ENCODE measurements at regions not wholly inside any gene's neighbourhood (a gene's known extent, or its start where the extent isn't known, plus 50 kb on each side); places are given as distances from the start of the nearest gene placed in this dataset.

DNA sequence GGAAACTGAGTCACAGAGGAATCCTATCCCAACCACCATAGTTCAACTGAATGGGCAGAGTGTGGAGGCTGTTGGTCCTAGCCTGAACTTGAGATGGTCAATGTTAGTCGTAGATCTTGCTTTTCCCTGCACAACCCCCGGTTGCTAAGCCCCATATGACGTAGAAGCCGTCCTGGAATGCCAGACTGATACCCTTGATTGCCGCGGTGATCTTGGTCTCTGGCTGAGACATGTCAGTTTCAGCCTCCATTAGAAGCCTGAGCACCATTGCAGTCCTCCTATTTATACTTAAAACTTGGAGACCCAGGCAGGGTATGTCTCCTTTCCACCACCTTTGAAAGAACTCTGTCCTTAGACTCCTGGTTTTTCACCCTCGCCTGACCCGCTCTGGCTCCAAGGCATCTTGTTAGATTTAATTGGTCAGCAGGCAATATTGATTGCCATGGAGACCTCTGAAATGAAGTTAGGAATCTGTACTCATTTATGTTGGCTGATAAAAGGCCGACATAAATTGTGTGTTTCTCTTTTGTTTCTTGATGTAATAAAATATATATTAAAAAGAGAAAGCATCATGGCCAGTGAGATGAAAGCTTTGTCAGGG is 53.4 kb downstream of the RPLP1 start:
- no peak for DNase-seq

GRCh38 chr15:69508659-69509058 is 56.0 kb downstream of the RPLP1 start:
- DNase-seq, result no peak

DNA sequence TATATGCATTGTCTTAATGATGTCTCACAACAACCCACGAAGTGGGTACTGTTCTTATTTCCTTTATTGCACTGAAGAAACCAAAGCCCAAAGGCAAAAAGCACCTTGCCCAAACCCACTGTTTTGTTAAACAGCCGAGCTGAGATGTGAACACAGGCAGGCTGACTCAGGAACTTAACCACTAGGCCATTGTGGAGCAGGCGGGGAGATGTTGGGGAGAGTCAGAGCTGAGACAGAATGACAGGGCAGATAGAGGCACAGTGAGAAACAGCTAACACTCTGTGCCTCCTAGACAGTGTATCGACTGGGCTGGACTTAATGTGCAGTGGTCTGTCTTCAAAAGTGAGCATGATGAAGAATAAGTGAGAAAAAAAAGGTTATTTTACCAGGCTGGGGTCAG is 56.5 kb downstream of the RPLP1 start:
- no peak for DNase-seq

DNA sequence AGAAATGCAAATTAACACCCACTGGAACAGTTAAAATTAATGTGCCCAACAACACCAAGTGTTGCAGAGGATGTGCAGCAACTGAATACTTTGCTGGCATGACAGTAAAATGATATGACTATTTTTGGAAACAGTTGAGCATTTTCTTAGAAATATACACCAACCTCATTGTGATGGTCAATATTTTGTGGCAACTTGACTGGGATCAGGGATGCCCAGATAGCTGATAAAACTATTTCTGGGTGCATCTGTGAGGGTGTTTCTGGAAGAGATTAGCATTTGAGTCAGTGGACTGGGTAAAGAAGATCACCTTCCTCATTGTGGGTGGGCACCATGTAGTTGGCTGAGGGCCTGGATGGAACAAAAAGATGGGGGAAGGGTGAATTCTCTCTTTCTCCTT is 57.9 kb downstream of the RPLP1 start:
- no peak for DNase-seq

GRCh38 chr15:69511015-69511414 is 58.4 kb downstream of the RPLP1 start:
- DNase-seq, result peak; percentile 24

DNA sequence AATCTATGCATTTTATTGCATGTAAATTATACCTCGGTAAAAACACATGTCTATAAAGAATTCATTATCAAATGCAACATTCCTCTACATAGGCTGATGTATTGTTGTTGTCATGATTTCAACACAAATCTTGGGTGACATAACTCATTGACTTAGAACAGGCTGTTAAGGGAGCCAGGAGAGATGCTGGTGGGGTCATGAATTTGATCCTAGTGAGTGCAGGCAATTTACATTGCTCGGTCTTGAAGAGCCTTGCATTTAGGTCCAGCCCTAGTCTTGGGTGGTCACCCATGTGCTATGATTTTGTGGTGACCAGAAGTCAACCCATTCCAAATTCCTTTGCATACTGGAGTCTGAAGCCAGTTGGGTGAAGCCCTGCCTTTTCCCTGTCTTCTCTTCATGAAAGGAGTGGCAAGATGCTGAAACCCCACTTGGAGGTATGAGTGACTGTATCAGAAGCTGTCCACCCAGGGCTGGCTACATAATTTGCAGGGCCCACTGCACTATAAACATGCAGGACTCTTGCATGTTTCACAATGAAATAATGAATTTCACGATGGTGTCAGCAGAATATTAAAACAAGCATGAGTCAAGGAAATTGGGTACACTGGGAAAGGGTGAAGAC is 59.2 kb downstream of the RPLP1 start:
- no peak for DNase-seq

GRCh38 chr15:69513450-69513960 is 60.9 kb downstream of the RPLP1 start:
- DNase-seq, result no peak

DNA sequence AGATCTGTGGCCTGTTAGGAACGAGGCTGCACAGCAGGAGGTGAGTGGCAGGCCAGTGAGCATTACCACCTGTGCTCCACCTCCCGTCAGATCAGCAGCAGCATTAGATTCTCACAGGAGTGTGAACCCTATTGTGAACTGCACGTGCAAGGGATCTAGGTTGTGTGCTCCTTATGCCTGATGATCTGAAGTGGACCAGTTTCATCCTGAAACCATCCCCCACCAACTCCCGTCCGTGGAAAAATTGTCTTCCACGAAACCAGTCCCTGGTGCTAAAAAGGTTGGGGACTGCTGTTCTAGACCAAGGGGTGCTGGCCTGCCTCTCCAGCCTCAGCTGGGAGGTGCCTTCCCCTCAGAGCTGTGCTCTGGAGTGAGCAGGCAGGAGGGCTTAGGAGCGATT is 61.4 kb downstream of the RPLP1 start:
- no peak for DNase-seq

GRCh38 chr15:69515508-69515907 is 62.9 kb downstream of the RPLP1 start:
- no peak for DNase-seq

DNA sequence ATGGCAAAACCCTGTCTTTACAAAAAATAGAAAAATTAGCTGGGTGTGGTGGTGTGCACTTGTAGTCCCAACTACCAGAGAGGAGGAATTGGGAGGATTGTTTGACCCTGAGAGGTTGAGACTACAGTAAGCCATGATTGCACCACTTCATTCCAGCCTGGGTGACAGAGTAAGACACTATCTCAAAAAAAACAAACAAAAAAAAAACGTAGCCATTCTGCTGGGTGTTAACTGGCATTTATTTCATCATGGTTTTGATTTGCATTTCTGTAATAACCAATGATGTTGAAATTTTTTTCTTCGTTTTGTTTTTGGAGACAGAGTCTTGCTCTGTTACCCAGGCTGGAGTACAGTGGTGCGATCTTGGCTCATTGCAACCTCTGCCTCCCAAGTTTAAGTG is 63.3 kb downstream of the RPLP1 start:
- no peak for DNase-seq

- DNase-seq, result no peak
Observed at GRCh38 chr15:69517052-69517451, 64.4 kb downstream of the RPLP1 start.

DNA sequence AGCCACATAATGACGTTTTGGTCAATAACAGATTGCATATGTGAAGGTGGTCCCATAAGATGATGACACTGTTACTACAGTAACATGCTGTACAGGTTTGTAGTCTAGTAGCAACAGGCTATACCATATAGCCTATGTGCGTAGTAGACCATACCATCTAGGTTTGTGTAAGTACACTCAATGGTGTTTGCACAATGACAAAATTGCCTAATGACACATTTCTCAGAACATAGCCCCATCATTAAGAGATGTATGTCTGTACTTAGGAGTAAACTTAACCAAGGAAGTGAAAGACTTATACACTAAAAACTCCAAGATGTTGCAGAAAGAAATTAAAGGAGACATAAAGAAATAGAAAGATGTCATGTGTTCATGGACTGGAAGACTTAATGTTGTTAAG is 66.2 kb downstream of the RPLP1 start:
- no peak for DNase-seq

DNA sequence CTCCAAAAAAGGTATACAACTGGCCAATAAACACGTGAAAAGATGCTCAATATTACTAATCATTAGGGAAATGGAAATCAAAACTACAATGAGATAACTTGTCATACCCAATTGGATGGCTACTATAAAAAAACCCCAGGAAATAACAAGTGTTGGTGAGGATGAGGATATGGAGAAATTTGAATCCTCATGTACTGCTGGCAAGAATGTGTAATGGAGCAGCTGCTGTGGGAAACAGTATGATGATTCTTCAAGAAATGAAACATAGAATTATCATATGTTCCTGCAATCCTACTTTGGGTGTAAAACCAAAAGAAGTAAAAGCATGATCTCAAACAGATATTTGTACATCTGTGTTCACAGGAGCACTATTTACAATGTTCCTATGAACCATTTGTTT is 67.4 kb downstream of the RPLP1 start:
- DNase-seq, result no peak

GRCh38 chr15:69522361-69522760 is 69.7 kb downstream of the RPLP1 start:
- no peak for DNase-seq

- DNase-seq, result peak; percentile 55
Observed at GRCh38 chr15:69523010-69524001, 70.7 kb downstream of the RPLP1 start.

- DNase-seq, result no peak
Observed at GRCh38 chr15:69524296-69524695, 71.7 kb downstream of the RPLP1 start.

GRCh38 chr15:69524814-69525213 is 72.2 kb downstream of the RPLP1 start:
- no peak for DNase-seq

DNA sequence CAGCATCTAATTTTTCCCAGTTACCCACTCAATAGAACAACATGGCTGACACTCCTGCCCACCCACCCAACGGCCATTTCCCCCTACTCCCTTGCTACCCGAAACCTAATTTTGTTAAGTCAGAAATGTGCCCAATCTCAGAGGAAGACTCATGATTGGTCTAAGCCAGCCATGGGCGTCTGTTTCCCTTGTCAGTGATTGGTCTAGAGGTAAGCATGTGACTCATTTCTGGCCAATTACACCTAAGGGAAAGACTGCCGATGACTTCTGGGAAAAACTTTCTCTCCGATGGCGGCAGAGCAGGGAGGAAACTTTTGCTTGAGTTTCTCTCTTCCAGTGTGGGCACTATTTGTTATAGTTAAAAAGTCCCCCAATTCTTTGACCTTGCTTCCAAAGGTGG is 72.9 kb downstream of the RPLP1 start:
- DNase-seq, result no peak

- no peak for DNase-seq
Observed at GRCh38 chr15:69526081-69527061, 73.8 kb downstream of the RPLP1 start.

DNA sequence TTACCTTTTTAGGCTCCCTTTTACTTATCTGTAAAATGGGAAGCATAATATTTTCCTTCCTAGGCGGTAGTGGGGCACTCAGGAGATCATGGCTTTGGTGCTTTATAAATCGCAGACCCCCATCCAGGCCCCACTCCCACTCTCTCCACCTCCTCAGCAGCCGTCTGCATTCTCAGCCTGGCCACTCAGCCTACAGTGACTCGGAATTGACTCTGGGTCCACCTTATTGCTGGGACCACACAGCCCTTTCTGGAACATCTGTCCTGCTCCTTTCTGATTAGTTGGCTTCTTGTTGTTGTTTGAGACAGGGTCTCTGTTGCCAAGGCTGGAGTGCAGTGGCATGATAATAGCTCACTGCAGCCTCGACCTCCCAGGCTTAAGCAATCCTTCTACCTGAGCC is 76.5 kb downstream of the RPLP1 start:
- no peak for DNase-seq

GRCh38 chr15:69529961-69530633 is 77.5 kb downstream of the RPLP1 start:
- no peak for DNase-seq
